GM13976 (cell line): ENCODE measurements at regions not wholly inside any gene's neighbourhood (a gene's known extent, or its start where the extent isn't known, plus 50 kb on each side); places are given as distances from the start of the nearest gene placed in this dataset.

Experiments
- DNase-seq: peaks from one replicate; pipeline ENCODE4 v3.0.0; 2012; ENCODE audit warnings: low spot score
- CTCF ChIP-seq: IDR thresholded peaks from 2 replicates; pipeline ENCODE4 v1.5.1; 2012; ENCODE audit warnings: borderline replicate concordance, mild to moderate bottlenecking; ENCODE audit not compliant: insufficient read depth; ENCODE audit errors: extremely low read depth, missing control alignments, control extremely low read depth
- in situ Hi-C: fragments of 300-500 bp; cut with MboI; formaldehyde crosslinking; loops from one replicate; pipeline ENCODE4 v1.12.0; 2022; ENCODE audit warnings: low sequenced_read_pairs, mixed read lengths, inconsistent platforms; ENCODE audit not compliant: unreplicated experiment

- in situ Hi-C loops = no loop called here
- TF ChIP-seq CTCF = no peak
- DNase-seq = peak; percentile 50
Measured at GRCh38 chr15:70253461-70254156, 155.9 kb upstream of the TLE3 start.

GRCh38 chr15:70252951-70253320 lies 155.2 kb upstream of the TLE3 start:
- no peak for DNase-seq
- in situ Hi-C loops = no loop called here
- TF ChIP-seq CTCF = no peak

GRCh38 chr15:70252056-70252950 lies 154.6 kb upstream of the TLE3 start:
- in situ Hi-C loops = no loop called here
- TF ChIP-seq CTCF = no peak
- peak; percentile 20 for DNase-seq

- no peak for TF ChIP-seq CTCF
- peak; percentile 15 for DNase-seq
- in situ Hi-C loops = no loop called here
Measured at GRCh38 chr15:70251246-70251990, 153.7 kb upstream of the TLE3 start.

GRCh38 chr15:70250208-70251201 lies 152.8 kb upstream of the TLE3 start:
- TF ChIP-seq CTCF = no peak
- in situ Hi-C loops = no loop called here
- DNase-seq = peak; percentile 12

- in situ Hi-C loops = no loop called here
- no peak for DNase-seq
- TF ChIP-seq CTCF = no peak
Measured at GRCh38 chr15:70249616-70250015, 151.9 kb upstream of the TLE3 start.
